Nephron progenitor cell (in vitro differentiated cells): ENCODE measurements at regions not wholly inside any gene's neighbourhood (a gene's known extent, or its start where the extent isn't known, plus 50 kb on each side); places are given as distances from the start of the nearest gene placed in this dataset.

Experiments used
- DNase-seq: peaks from one replicate; pipeline ENCODE4 v3.0.0; 2021
- H3K27ac Mint-ChIP-seq: 2 replicates; pipeline ENCODE4 v1.8.0; 2021; ENCODE audit warnings: mild to moderate bottlenecking, moderate library complexity, mixed read lengths
- H3K27me3 Mint-ChIP-seq: 2 replicates; pipeline ENCODE4 v1.8.0; 2021; ENCODE audit warnings: mild to moderate bottlenecking, low read depth, mixed read lengths; ENCODE audit not compliant: poor library complexity
- H3K36me3 Mint-ChIP-seq: 2 replicates; pipeline ENCODE4 v1.8.0; 2021; ENCODE audit warnings: low read depth, mixed read lengths
- H3K4me1 Mint-ChIP-seq: 2 replicates; pipeline ENCODE4 v1.8.0; 2021; ENCODE audit warnings: mixed read lengths
- H3K4me3 Mint-ChIP-seq: 2 replicates; pipeline ENCODE4 v1.8.0; 2021; ENCODE audit warnings: mild to moderate bottlenecking, moderate library complexity, mixed read lengths
- H3K9me3 Mint-ChIP-seq: 2 replicates; pipeline ENCODE4 v1.8.0; 2021; ENCODE audit warnings: mild to moderate bottlenecking, moderate library complexity, mixed read lengths
- TF ChIP-seq, protein P1 (sequence below): fragments of 200-600 bp; sonication (generic); IDR thresholded peaks from 2 replicates; pipeline ENCODE4 v1.5.0; 2021; ENCODE audit warnings: antibody characterized with exemption

GRCh38 chr17:5913032-5913531, 157.1 kb upstream of the WSCD1 start:
- no peak for DNase-seq
- Mint-ChIP-seq H3K4me3 (no peak overlapping the region), H3K4me1 (no peaks in the 10 kb centered on the region), H3K9me3 (no peaks in the 10 kb centered on the region), H3K27me3 (peaks cover 11% of the 10 kb centered on the region), H3K27ac (no peak overlapping the region), H3K36me3 (no peaks in the 10 kb centered on the region)
- TF ChIP-seq, protein P1, sequence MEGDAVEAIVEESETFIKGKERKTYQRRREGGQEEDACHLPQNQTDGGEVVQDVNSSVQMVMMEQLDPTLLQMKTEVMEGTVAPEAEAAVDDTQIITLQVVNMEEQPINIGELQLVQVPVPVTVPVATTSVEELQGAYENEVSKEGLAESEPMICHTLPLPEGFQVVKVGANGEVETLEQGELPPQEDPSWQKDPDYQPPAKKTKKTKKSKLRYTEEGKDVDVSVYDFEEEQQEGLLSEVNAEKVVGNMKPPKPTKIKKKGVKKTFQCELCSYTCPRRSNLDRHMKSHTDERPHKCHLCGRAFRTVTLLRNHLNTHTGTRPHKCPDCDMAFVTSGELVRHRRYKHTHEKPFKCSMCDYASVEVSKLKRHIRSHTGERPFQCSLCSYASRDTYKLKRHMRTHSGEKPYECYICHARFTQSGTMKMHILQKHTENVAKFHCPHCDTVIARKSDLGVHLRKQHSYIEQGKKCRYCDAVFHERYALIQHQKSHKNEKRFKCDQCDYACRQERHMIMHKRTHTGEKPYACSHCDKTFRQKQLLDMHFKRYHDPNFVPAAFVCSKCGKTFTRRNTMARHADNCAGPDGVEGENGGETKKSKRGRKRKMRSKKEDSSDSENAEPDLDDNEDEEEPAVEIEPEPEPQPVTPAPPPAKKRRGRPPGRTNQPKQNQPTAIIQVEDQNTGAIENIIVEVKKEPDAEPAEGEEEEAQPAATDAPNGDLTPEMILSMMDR = no peak

GRCh38 chr17:5913641-5914040, 156.5 kb upstream of the WSCD1 start:
- Mint-ChIP-seq H3K27me3 (peaks cover 11% of the 10 kb centered on the region), H3K36me3 (no peaks in the 10 kb centered on the region), H3K9me3 (no peaks in the 10 kb centered on the region), H3K27ac (no peak overlapping the region), H3K4me1 (no peaks in the 10 kb centered on the region), H3K4me3 (no peak overlapping the region)
- TF ChIP-seq, protein P1 = no peak
- DNase-seq = no peak

DNA sequence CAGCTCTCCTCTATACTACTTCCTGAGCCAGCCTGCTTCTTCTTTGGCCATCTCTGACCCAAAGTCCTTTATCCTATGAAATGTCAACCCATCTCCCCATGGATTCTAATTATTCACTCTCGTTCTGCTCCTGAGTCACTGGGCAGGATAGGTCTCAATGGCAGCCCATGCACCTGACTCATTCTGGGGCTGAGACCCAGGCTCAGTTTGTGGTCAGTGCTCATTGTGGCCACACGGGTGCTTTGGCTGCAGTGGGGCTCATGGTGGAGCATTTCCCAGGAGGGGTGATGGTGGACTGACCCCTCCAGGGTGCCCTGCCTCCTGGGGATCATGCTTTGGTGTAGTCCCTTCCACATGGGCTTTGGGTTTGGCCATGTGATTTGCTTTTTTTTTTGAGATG, 154.8 kb upstream of the WSCD1 start:
- Mint-ChIP-seq H3K27me3 (peaks cover 21% of the 10 kb centered on the region), H3K4me1 (no peaks in the 10 kb centered on the region), H3K27ac (no peak overlapping the region), H3K4me3 (no peak overlapping the region), H3K9me3 (no peaks in the 10 kb centered on the region), H3K36me3 (no peaks in the 10 kb centered on the region)
- no peak for DNase-seq
- TF ChIP-seq, protein P1 = no peak

DNA sequence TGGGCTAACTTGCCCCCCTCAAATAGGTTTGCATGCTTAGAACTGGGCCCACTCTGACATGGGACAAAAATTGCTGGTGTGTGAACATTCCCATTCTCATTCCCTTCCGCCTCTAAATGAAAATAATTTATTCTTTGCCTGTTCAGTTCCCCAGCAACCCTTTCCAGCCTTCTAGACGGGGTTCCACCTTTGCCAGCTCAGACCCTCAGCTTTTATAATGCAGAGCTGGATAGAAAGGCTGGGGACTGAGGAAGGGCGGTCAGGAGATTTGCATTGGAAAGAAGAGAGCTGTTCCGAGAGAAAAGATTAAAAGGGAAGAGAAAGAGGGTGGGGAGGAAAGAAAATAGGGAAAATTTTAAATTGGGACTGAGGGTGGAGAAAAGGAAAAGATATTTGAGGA, 151.1 kb upstream of the WSCD1 start:
- DNase-seq = no peak
- H3K27ac Mint-ChIP-seq = no peak overlapping the region
- H3K36me3 Mint-ChIP-seq = no peaks in the 10 kb centered on the region
- TF ChIP-seq, protein P1 = no peak
- H3K4me1 Mint-ChIP-seq = peaks cover 5% of the 10 kb centered on the region
- H3K4me3 Mint-ChIP-seq = no peak overlapping the region
- H3K27me3 Mint-ChIP-seq = peaks cover 18% of the 10 kb centered on the region
- no peaks in the 10 kb centered on the region for H3K9me3 Mint-ChIP-seq

DNA sequence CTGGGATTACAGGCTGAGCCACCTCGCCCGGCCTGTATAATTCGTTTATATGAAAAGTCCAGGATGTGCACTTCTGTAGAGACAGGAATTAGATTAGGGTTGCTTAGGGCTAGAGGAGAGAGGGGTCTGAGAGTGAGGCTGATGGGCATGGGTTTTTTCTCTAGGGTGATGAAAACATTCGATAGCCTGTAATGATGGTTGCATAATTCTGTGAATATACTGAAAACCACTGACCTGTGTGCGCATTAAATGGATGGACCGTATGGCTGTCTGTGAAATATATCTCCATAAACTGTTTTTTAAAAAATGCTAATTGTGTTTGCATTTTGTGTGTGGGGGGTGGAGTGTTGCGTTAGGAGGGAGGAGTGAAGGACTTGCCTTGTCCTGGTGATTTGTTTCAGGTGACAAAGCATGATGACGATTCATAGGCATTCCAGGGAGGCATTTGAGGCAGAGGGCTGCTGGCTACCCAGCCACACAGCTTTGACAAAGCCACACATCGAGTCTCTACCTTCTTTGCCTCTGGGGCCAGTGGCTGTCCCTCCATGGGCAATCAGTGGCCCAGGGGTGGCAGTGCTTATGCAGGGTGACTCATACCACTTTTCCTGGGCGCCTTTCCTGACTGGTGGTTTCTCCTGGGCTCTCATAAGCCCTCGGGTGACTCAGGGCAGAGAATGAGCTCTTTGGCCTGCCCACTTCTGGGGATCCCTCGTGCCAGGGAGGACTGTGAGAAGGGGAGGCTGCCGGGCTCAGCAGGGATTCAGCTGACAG, 148.5 kb upstream of the WSCD1 start:
- H3K4me1 Mint-ChIP-seq = peaks cover 5% of the 10 kb centered on the region
- TF ChIP-seq, protein P1 = no peak
- H3K27ac Mint-ChIP-seq = no peak overlapping the region
- DNase-seq = no peak
- H3K4me3 Mint-ChIP-seq = no peak overlapping the region
- no peaks in the 10 kb centered on the region for H3K9me3 Mint-ChIP-seq
- H3K27me3 Mint-ChIP-seq = peaks cover 19% of the 10 kb centered on the region
- no peaks in the 10 kb centered on the region for H3K36me3 Mint-ChIP-seq

GRCh38 chr17:5922476-5922875, 147.7 kb upstream of the WSCD1 start:
- peaks cover 8% of the 10 kb centered on the region for H3K4me1 Mint-ChIP-seq
- TF ChIP-seq, protein P1 = no peak
- no peaks in the 10 kb centered on the region for H3K9me3 Mint-ChIP-seq

More at GRCh38 chr17:5922476-5922875, 147.7 kb upstream of the WSCD1 start:
- no peaks in the 10 kb centered on the region for H3K36me3 Mint-ChIP-seq
- peaks cover 19% of the 10 kb centered on the region for H3K27me3 Mint-ChIP-seq
- H3K4me3 Mint-ChIP-seq = no peak overlapping the region
- DNase-seq = no peak
- no peak overlapping the region for H3K27ac Mint-ChIP-seq
